Ovary (tissue), 7 donors: ENCODE measurements at regions not wholly inside any gene's neighbourhood (a gene's known extent, or its start where the extent isn't known, plus 50 kb on each side); places are given as distances from the start of the nearest gene placed in this dataset.
"Not testable (repeated sequence)": the region's sequence is repeated elsewhere in the genome, so short reads cannot be mapped to it uniquely, and the experiment has no call there.

Experiments
- DNase-seq, 5 donors: peaks; one replicate each; pipeline ENCODE4 v3.0.0-alpha.2; 2019 to 2020
- H3K27ac ChIP-seq, 2 donors: fragments of 200-600 bp; one replicate each; pipeline versions ENCODE4 v1.5.1 to v1.8.0; 2019 to 2022
- H3K27me3 ChIP-seq: fragments of 200-600 bp; one replicate; pipeline ENCODE4 v1.8.0; 2022
- H3K36me3 ChIP-seq: fragments of 200-600 bp; sonication (generic); one replicate; pipeline ENCODE4 v1.5.1; 2019
- H3K4me1 ChIP-seq: one replicate; pipeline ENCODE4 v1.8.1; 2013; ENCODE audit warnings: mild to moderate bottlenecking, moderate library complexity; ENCODE audit not compliant: insufficient read depth
- H3K4me3 ChIP-seq: fragments of 200-600 bp; sonication (generic); one replicate; pipeline ENCODE4 v1.5.1; 2017
- H3K9me3 ChIP-seq, 2 donors: fragments of 200-600 bp in 1 of 2; sonication (generic) in 1 of 2; one replicate each; pipeline versions ENCODE4 v1.5.1 to v1.8.1; 2013 to 2019; ENCODE audit warnings: mild to moderate bottlenecking in 1 of 2, moderate library complexity in 1 of 2
- CTCF ChIP-seq, 3 donors: fragments of 450-650 bp in 2 of 3; fragments of 200-600 bp in 1 of 3; IDR thresholded peaks; one replicate each; pipeline versions ENCODE4 v1.5.1 to v1.8.0; 2016 to 2022; ENCODE audit warnings: antibody characterized with exemption in 3 of 3, mild to moderate bottlenecking in 1 of 3
- EP300 ChIP-seq: sonication (generic); formaldehyde crosslinking; IDR thresholded peaks from one replicate; pipeline ENCODE4 v1.6.1; 2017; ENCODE audit warnings: antibody characterized with exemption
- POLR2A ChIP-seq: fragments of 450-650 bp; IDR thresholded peaks from one replicate; pipeline ENCODE4 v1.6.1; 2017; ENCODE audit warnings: antibody characterized with exemption, mild to moderate bottlenecking, moderate library complexity
- WGBS, 3 donors: extraction: QIAGEN DNeasy Blood & Tissue Kit in 1 of 3; methylation state at CpG; one replicate each; pipeline versions ENCODE4 v1.1.5 to v1.1.7; 2013 to 2017; 5-methylcytosine and 5-hydroxymethylcytosine counted together
- intact Hi-C, 4 donors: fragments of 100-400 bp; cut with DNase I; formaldehyde crosslinking; loops; one replicate each; pipeline versions ENCODE4 v1.11.0 to v1.15.1; 2022 to 2023
- donor health status: DM: no; HTN: no; CAD: no; lungs with moderate emphysema.
- donor health status: DM: no; HTN: no; CAD: no.
- donor health status: Bipolar disorder and iron deficiency.
- donor health status: DM: no; HTN: no; CAD: no.
- donor health status: DM: yes; HTN: yes; CAD: no.

DNA sequence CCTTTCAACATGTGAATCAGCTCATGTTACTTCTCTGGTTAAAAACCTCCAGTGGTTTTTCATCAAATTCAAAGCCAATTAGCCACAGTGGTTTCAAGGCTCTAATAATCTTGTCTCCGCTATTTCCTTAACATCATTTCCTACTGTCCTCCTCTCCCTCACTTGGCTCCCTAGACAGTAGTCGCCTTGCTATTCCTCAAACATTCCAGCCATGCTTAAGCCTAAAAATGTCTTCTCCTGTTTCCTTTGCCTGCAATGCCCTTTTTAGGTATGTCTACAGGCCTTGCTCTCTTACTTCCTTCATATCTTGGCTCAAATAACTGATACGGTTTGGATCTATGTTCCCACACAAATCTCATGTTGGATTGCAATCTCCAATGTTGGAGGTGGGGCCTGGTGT is 779.4 kb upstream of the LRRN3 start:
- 60 to 63% (median 61%) methylated on average over 3 of the region's 3 CpGs for WGBS, 3 donors
- peaks cover 0 to 3% of the 10 kb centered on the region in 2 donors for H3K9me3 ChIP-seq
- H3K27ac ChIP-seq, result no peak overlapping the region
- H3K4me1 ChIP-seq, result no peaks in the 10 kb centered on the region
- H3K4me3 ChIP-seq, result no peak overlapping the region
- no peak for DNase-seq
- no peaks in the 10 kb centered on the region for H3K36me3 ChIP-seq
- TF ChIP-seq CTCF (IDR thresholded peaks at IDR 0.05), result no peak
- TF ChIP-seq EP300, result no peak
- TF ChIP-seq POLR2A, result no peak
- H3K27me3 ChIP-seq, result no peaks in the 10 kb centered on the region
- intact Hi-C loops, result loop anchor here in 1 of 4 donors (5.0 kb wide), 1 partner anchor 794 kb away; no protein-coding TSS in a partner anchor

DNA sequence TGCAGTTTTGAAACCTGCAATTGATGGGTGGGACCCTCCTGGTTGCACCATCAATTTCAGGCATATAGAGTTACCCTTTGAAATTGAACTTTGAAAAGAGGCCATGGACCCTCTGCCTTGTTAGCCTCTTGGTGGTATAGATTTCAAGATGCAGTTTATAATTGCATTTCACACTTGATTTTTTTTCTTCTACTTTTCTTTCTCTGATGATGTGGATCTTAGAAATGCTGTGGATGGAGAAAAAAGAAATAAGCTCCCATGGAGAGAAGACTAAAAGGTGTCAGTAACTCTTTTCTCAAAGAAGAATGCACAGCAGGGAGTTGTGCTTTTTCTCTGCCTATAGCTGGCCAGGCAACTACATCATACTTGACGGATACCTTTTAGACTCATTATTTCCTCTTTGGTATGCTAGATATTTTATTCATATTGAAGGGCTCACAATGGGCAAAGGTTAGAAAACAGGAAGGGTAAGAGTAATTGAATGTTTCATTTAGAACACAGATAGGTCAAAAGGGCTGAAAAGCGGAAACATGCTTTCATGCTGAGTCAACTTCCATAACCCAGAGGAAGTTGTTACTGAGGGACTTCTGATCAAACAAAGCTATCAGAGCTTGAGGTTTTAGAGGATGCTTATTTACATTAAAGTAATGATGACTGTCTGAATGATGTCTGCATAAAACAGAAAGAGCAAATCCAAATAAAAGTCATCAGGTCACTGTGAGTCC is 773.2 kb upstream of the LRRN3 start:
- H3K36me3 ChIP-seq, result no peaks in the 10 kb centered on the region
- intact Hi-C loops, result no loop called here
- no peaks in the 10 kb centered on the region for H3K9me3 ChIP-seq
- DNase-seq, result no peak
- H3K4me1 ChIP-seq, result no peaks in the 10 kb centered on the region
- no peak overlapping the region for H3K27ac ChIP-seq
- WGBS, 3 donors, result 67 to 89% (median 80%) methylated on average over 2 of the region's 2 CpGs
- no peak overlapping the region for H3K4me3 ChIP-seq
- TF ChIP-seq EP300, result no peak
- H3K27me3 ChIP-seq, result no peaks in the 10 kb centered on the region

DNA sequence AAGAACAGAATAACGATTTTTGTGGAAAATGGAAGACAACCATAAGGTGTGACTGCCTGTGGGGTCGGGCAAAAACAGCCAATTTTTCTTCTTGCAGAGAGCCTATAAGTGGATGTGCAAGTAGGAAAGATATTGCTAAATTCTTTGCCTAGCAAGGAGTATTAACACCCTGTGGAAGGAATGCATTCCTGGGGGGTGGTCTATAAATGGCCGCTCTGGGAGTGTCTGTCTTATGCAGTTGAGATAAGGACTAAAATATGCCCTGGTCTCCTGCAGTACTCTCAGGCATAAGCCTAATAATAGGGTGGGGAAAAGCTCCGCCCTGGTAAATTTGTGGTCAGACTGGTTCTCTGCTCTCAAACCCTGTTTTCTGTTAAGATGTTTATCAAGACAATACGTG is 770.6 kb upstream of the LRRN3 start:
- H3K27me3 ChIP-seq, intact Hi-C loops, H3K4me1 ChIP-seq, H3K36me3 ChIP-seq, H3K27ac ChIP-seq, DNase-seq, H3K9me3 ChIP-seq, H3K4me3 ChIP-seq: not testable (repeated sequence)
- whole genome bisulfite sequencing, 3 donors, result 89 to 95% (median 93%) methylated on average over 5 of the region's 5 CpGs

- H3K27ac ChIP-seq, result no peak overlapping the region
- no peak for DNase-seq
- no peaks in the 10 kb centered on the region for H3K4me1 ChIP-seq
- H3K4me3 ChIP-seq, result no peak overlapping the region
- WGBS, 3 donors, result 68 to 77% (median 72%) methylated on average over 2 of the region's 2 CpGs
- no peaks in the 10 kb centered on the region for H3K36me3 ChIP-seq
- TF ChIP-seq POLR2A (no peak), CTCF (IDR thresholded peaks at IDR 0.05) (no peak), EP300 (no peak)
- H3K9me3 ChIP-seq, result no peaks in the 10 kb centered on the region
- intact Hi-C loops, result no loop called here
- H3K27me3 ChIP-seq, result no peaks in the 10 kb centered on the region
Measured at GRCh38 chr7:110322796-110323195, 768.1 kb upstream of the LRRN3 start.

DNA sequence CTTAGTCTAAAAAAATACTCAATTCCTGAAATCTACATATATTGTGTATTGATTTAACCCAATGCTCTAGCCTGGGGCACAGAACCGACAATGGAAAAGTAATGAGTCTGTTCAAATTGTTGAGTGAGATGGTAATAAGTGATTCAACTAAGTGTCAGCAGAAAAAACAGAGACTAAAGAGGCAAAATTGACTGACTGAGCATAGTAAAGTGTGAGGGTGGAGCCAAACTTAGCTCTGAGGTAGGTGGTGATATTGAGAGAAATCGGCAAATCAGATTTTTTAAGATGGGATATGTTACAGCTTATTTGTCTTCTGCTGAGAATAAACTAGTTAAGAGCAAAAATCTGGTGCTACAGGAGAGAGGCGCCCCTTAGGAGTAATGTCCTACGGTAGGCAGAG is 764.0 kb upstream of the LRRN3 start:
- Histone ChIP-seq H3K27ac (no peak overlapping the region), H3K4me1 (no peaks in the 10 kb centered on the region), H3K4me3 (no peak overlapping the region), H3K9me3 (no peaks in the 10 kb centered on the region), H3K36me3 (no peaks in the 10 kb centered on the region), H3K27me3 (no peaks in the 10 kb centered on the region)
- intact Hi-C loops, result no loop called here
- TF ChIP-seq CTCF (IDR thresholded peaks at IDR 0.05) (no peak), EP300 (no peak), POLR2A (no peak)
- 94 to 96% (median 94%) methylated on average over 4 of the region's 4 CpGs for WGBS, 3 donors
- DNase-seq, result no peak
